ENCODE measurements at regions not wholly inside any gene's neighbourhood (a gene's known extent, or its start where the extent isn't known, plus 50 kb on each side); places are given as distances from the start of the nearest gene placed in this dataset.

GRCh38 chr5:53825016-53825415, 264.6 kb downstream of the NDUFS4 start:
- no peak for DNase-seq (ENCODE audit: low spot score in 2 of 2)
- H3K27me3 ChIP-seq, result no peaks in the 10 kb centered on the region

GRCh38 chr5:53825926-53826325, 265.5 kb downstream of the NDUFS4 start:
- TF ChIP-seq POLR2A (IDR thresholded peaks at IDR 0.05) (no peak), EP300 (IDR thresholded peaks at IDR 0.05) (no peak), CTCF (IDR thresholded peaks at IDR 0.05) (no peak)
- 83 to 88% methylated on average over 2 of the region's 2 CpGs for WGBS, 2 donors
- H3K9me3 ChIP-seq, result peaks cover 0 to 3% (median 0%) of the 10 kb centered on the region in 4 donors
- H3K36me3 ChIP-seq, result no peaks in the 10 kb centered on the region
- no peak for DNase-seq (ENCODE audit: low spot score in 2 of 2)
- H3K27ac ChIP-seq, result no peak overlapping the region
- no peaks in the 10 kb centered on the region for H3K27me3 ChIP-seq
- no peak overlapping the region for H3K4me3 ChIP-seq
- no peaks in the 10 kb centered on the region for H3K4me1 ChIP-seq

More at GRCh38 chr5:53825016-53825415, 264.6 kb downstream of the NDUFS4 start:
- no peaks in the 10 kb centered on the region for H3K4me1 ChIP-seq
- H3K9me3 ChIP-seq, result no peaks in the 10 kb centered on the region
- no peak overlapping the region for H3K27ac ChIP-seq
- WGBS, 2 donors, result 53 to 78% methylated on average over 5 of the region's 5 CpGs
- H3K4me3 ChIP-seq, result no peak overlapping the region
- TF ChIP-seq EP300 (IDR thresholded peaks at IDR 0.05) (no peak), CTCF (IDR thresholded peaks at IDR 0.05) (no peak), POLR2A (IDR thresholded peaks at IDR 0.05) (no peak)
- no peaks in the 10 kb centered on the region for H3K36me3 ChIP-seq

- TF ChIP-seq POLR2A (IDR thresholded peaks at IDR 0.05), result no peak
- TF ChIP-seq EP300 (IDR thresholded peaks at IDR 0.05), result no peak
- no peak for TF ChIP-seq CTCF (IDR thresholded peaks at IDR 0.05)
- 68 to 78% methylated on average over 7 of the region's 7 CpGs for WGBS, 2 donors
These were observed 266.1 kb downstream of the NDUFS4 start for GRCh38 chr5:53826504-53826903.

GRCh38 chr5:53827211-53827651, 266.8 kb downstream of the NDUFS4 start:
- WGBS, 2 donors, result 67 to 72% methylated on average over 4 of the region's 4 CpGs
- Histone ChIP-seq H3K36me3 (no peaks in the 10 kb centered on the region), H3K27ac (no peak overlapping the region), H3K4me3 (no peak overlapping the region), H3K9me3 (peaks cover 0 to 14% (median 0%) of the 10 kb centered on the region in 4 donors), H3K27me3 (no peaks in the 10 kb centered on the region), H3K4me1 (no peaks in the 10 kb centered on the region)
- no peak for DNase-seq (ENCODE audit: low spot score in 2 of 2)
- TF ChIP-seq CTCF (IDR thresholded peaks at IDR 0.05), result no peak
- TF ChIP-seq POLR2A (IDR thresholded peaks at IDR 0.05), result no peak
- TF ChIP-seq EP300 (IDR thresholded peaks at IDR 0.05), result no peak

More at GRCh38 chr5:53826504-53826903, 266.1 kb downstream of the NDUFS4 start:
- Histone ChIP-seq H3K36me3 (no peaks in the 10 kb centered on the region), H3K27me3 (no peaks in the 10 kb centered on the region), H3K4me1 (no peaks in the 10 kb centered on the region), H3K9me3 (peaks cover 0 to 9% (median 0%) of the 10 kb centered on the region in 4 donors), H3K4me3 (no peak overlapping the region), H3K27ac (no peak overlapping the region)
- DNase-seq (ENCODE audit: low spot score in 2 of 2), result no peak

- 84 to 85% methylated on average over 2 of the region's 2 CpGs for WGBS, 2 donors
- Histone ChIP-seq H3K4me3 (no peak overlapping the region), H3K9me3 (peaks cover 0 to 14% (median 0%) of the 10 kb centered on the region in 4 donors), H3K27ac (no peak overlapping the region), H3K36me3 (no peaks in the 10 kb centered on the region), H3K27me3 (no peaks in the 10 kb centered on the region), H3K4me1 (no peaks in the 10 kb centered on the region)
- DNase-seq (ENCODE audit: low spot score in 2 of 2), result no peak
- TF ChIP-seq POLR2A (IDR thresholded peaks at IDR 0.05), result no peak
These were observed 271.1 kb downstream of the NDUFS4 start for GRCh38 chr5:53831496-53831895.
